ENCODE measurements at regions not wholly inside any gene's neighbourhood (a gene's known extent, or its start where the extent isn't known, plus 50 kb on each side); places are given as distances from the start of the nearest gene placed in this dataset.

DNA sequence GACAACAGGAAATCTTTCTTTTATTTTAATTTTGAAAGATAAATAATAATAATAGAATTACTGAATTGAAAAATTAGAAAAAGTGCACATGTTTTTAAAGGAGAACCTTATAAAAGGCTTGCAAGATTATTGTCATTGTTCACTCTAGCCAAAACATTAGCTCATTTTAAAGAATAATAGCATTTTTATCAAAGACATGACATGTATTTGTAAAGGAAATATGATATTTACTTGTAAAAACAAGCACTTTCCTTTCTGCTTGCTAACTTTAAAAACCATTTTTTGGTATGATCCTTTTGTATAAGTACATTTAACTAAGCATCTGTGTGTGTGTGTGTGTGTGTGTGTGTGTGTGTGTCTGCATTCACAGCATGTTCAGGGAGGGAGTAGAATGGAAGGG is 156.3 kb upstream of the C1orf87 start:
- no peak for DNase-seq

GRCh38 chr1:60228041-60228491 is 154.5 kb upstream of the C1orf87 start:
- DNase-seq: no peak

DNA sequence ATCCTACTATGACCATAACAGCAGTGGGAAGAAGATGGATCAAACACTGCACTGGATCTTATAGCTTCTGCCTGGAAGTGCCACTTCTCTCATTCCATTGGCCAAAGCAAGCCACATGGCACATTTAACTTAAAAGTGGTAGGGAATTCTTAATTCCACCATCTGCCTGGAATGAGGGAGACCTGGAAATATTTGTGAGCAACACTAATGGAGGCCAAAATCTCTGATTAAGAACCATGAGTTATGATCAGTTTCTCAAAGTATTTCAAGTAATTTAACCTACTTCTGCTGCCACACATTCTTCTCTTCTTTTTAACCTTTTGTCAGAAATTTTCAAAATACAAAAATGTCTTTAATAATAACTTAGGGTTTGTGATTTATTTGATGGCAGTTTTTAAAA is 154.0 kb upstream of the C1orf87 start:
- no peak for DNase-seq

DNA sequence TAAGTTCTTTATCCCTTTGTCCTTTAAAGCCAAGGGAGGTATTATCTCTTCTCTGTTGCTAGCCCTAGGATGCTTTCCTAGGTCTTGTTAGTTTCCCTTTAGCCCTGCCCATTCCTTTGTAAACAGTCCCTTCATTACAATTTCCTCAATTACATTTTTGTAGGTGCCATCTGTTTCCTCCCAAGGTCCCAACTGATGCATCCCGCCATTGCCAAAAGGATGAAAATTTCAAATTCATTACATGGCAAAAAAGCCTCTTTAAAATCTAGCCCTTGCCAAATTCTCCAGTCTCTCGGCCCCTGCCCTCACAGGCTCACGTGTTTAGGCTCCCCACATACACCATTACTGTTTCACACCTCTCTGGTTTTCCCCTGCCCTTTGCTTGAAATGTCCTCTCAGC is 151.9 kb upstream of the C1orf87 start:
- DNase-seq: no peak

GRCh38 chr1:60224523-60224922 is 151.0 kb upstream of the C1orf87 start:
- DNase-seq: no peak

- DNase-seq: no peak
Observed at GRCh38 chr1:60223158-60223557, 149.6 kb upstream of the C1orf87 start.

GRCh38 chr1:60222360-60223115 is 149.0 kb upstream of the C1orf87 start:
- no peak for DNase-seq

DNA sequence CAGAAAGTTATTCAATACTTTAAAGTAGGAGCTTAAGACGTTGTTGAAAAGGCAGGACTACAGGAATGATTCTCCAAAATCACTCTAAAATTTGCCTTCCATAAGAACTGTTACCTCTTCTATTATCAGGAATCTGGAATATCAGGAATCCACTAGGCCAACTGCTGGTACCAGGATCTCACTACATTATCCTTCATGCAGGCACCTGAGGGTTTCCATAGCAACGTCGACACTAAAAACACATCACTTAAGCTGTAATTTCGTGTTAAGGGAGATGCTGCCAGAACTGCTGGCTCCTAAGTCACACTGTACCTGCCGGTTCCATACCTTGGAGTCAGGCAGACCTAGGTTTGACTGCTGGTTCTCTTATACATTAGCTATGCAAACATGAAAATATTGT is 139.7 kb upstream of the C1orf87 start:
- DNase-seq: no peak

GRCh38 chr1:60196026-60196425 is 122.5 kb upstream of the C1orf87 start:
- DNase-seq: no peak

GRCh38 chr1:60185684-60186083 is 112.1 kb upstream of the C1orf87 start:
- no peak for DNase-seq

DNA sequence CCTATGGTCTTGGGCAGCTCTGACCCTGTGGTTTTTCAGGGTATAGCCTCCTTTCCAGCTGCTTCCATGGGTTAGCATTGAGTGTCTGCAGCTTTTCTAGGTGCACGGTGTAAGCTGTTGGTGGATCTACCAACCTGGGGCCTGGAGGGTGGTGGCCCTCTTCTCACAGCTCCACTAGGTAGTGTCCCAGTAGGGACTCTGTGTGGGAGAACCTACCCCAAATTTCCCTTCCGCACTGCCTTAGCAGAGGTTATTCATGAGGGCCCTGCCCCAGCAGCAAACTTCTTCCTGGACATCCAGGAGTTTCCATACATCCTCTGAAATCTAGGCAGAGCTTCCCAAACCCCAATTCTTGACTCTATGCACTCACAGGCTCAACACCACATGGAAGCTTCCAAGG is 111.0 kb upstream of the C1orf87 start:
- no peak for DNase-seq

DNA sequence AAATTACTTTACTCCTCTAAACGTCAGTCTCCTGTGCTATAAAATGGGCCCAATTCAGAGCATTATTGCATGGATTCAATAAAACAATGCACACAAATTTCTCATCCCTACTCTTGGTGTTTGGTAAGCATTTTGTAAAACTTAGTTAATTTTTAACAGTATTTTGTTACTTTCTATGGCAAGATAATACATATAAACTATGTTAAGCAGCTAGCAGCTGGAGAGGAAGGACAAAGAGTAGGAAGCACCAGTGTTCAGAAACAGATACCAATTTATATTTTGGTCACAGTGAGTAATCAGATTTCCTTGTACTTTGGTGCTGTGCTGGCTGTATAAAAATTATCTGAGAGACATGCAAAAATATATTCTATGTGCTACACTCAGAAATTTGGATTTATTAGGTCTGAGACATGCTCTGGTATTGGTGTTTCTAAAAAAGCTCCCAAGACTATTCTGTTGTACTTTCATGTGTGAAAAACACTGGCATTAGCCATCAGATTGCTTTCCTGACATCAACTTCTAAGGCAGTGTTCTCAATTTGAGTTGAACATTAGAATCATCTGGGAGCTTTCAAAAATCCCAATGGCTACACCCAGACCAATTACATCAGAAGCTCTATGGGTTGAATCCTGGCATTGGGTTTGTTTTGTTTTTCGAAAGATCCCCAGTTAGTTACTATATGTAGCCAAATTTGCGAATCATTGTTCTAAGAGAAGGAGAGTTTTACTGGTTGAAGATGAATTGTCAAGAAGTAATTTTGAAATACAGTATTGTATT is 100.3 kb upstream of the C1orf87 start:
- no peak for DNase-seq

GRCh38 chr1:60173006-60173405 is 99.4 kb upstream of the C1orf87 start:
- DNase-seq: no peak

DNA sequence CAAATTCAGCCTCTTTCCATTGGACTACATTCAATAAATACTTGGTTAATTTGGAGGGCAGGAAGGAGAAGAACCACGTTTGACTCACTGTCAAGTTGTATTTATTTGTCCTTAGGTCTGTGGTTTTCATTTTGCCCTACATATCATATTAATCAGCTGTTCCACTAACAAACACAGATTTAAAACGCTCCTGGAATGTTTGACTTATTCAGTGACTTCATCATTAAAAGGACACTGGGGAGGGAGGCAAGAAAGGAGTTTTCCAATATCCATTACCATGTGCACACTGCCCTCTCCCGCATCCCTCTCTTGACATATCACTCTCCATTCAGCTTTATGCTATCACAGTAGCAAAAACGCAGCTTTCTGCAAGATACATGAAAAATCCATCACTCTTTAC is 98.2 kb upstream of the C1orf87 start:
- no peak for DNase-seq

DNA sequence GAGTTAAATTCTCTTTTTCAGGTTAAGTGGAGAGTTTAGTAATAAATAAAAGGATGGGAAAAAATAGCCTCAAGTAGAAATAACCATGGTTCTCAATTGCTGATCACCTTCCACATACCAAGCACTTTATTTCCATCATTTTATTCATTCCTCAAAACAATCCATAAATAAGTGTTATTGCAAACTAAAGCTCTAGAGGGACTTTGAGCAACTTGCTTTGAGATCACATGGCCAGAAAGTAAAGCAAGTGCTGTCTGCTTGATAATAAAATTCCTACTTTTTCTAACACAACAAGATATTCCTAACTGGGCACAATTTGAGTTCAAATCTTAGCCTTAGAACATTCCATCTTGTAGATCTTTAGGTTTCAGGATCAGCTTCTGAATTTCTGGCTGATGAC is 97.1 kb upstream of the C1orf87 start:
- no peak for DNase-seq

DNA sequence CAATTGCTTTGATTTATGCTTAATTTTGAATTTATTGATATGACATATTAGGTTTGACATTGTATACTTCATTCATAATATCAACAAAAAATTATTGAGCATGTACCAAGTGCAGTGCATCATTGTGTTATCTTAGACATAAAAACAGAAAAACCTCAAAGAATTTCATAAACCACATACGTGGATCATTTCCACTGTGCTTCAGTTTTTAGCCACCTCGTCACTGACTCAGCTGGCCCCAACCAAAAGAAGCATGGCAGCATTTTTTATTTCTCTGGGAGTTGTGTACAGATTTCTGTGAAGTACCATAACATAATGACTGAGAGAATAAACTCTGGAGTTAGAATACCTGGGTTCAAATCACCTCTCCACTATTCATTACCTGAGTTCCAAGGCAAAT is 95.6 kb upstream of the C1orf87 start:
- DNase-seq: no peak

GRCh38 chr1:60162936-60163335 is 89.4 kb upstream of the C1orf87 start:
- no peak for DNase-seq

DNA sequence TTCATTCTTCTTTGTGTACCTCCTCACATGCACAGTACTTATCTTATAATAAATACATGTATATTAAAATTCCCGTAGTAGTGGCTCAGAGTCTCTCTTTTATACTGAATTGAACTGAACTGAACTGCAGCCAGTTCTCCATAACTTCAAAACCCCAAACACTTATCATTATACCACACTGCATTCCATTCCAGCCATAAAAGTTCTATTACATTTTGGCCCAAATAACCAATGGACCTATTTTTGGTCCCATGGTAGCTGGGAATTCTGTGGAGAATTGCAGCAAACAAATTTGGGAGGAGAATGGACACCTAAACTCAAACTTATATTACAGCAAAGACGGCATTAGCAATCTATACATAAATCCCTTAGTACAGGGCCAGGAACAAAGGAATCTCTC is 86.6 kb upstream of the C1orf87 start:
- DNase-seq: no peak

DNA sequence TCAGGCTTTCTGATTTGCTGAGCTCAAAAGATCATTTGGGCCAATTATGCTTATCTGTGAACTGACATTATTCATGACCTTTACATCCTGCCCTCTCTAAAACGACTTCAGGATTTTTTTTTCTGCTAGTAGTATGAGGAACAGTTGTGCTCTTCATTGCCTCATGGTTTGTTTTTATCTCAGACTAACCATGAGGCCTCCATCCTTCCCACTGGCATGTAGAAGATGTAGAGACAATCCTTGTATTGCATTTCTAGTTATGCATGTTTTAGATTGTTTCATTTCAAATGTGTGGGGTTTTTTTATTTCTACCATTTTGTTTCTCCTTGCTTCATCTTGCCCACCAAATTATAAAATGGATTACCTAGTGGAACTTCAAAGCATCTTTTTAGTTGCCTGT is 82.8 kb upstream of the C1orf87 start:
- no peak for DNase-seq

DNA sequence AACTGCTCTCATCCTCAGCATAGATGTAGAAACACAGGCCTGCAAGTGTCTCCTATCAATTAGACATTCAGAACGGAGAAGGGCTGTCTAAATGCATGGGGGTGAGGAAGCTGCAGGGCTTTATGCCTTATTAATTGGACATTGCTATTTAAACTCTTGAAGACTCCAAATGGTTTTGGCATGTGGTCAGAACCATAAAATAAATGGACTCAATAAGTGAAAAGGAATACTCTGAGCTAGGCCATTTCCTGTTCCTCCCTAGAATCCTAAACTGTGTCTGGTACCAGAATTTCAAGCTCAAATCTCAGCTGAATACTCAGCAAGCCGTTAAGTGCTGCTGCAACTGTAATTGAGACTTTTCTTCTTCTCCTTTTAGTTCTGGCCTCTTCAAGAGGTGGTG is 80.4 kb upstream of the C1orf87 start:
- DNase-seq: no peak

GRCh38 chr1:60152891-60153290 is 79.3 kb upstream of the C1orf87 start:
- no peak for DNase-seq

DNA sequence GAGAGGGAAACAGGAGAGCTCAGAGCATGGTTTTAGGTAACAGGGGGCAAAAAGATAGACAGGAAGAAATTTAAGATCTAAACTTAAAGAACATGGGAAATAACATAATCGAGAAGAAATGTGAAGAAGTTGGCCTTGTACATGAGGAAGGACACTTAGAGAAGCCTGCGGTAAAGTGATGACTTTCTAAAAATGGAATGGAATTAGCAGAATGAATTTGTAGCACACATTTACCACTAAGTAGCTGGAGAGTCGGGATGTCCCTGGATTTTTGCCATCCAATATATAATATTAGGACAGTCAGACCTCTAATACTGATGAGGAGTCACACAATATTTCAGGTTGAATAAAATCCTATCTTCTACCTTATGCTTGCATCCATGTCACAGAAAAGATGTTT is 77.7 kb upstream of the C1orf87 start:
- no peak for DNase-seq

GRCh38 chr1:60149251-60149650 is 75.7 kb upstream of the C1orf87 start:
- DNase-seq: no peak

DNA sequence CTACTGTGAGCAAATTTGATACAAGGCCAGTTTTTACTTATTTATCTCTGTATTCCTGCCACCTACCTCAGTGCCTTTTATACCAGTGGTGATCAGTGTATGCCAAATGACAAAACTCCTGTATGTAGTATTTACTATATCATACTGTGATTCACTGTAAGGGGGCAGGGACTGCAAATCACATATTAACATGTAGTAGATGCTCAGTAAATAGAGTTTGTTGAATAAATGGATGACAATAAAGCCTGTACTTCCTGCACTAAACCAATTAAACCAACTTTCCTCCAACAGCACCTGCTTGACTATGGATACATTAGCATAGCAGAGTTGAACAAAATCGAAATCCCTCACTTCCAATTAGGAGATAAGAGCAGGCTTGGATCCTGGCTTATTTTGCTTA is 73.3 kb upstream of the C1orf87 start:
- DNase-seq: no peak

DNA sequence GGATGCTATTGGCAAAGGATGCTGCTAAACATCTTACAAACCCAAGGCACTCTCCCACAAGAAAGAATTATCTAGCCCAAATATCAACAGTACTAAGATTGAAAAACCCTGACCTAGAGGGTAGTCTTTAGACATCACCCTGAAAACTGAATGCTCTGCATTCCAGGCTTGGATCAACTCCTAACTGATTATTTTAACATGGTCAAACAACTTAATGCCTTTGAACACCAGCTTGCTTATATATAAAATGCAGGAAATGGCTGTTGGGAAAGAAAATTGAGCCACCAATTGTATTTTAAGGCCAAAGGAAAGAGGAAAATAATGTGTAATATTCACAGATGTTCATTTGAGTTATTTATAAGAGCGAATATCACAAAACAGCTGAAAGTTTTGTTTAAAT is 72.2 kb upstream of the C1orf87 start:
- DNase-seq: no peak
